GM18498 (cell line): ENCODE measurements at regions not wholly inside any gene's neighbourhood (a gene's known extent, or its start where the extent isn't known, plus 50 kb on each side); places are given as distances from the start of the nearest gene placed in this dataset.

Source experiments
- ATAC-seq: cut with Tn5 transposase; IDR thresholded peaks from one replicate; pipeline ENCODE4 v1.9.1; 2021; ENCODE audit warnings: mild to moderate bottlenecking, moderate library complexity; ENCODE audit not compliant: unreplicated experiment

- ATAC-seq = no peak
Measured at GRCh38 chr15:69782809-69783208, 314.9 kb downstream of the TLE3 start.

GRCh38 chr15:69783211-69783610, 314.5 kb downstream of the TLE3 start:
- ATAC-seq = no peak

GRCh38 chr15:69784798-69785566, 312.7 kb downstream of the TLE3 start:
- ATAC-seq = no peak

- ATAC-seq = no peak
Measured at GRCh38 chr15:69786136-69786701, 311.5 kb downstream of the TLE3 start.

- no peak for ATAC-seq
Measured at GRCh38 chr15:69787791-69788190, 309.9 kb downstream of the TLE3 start.

- no peak for ATAC-seq
Measured at GRCh38 chr15:69789648-69790393, 307.9 kb downstream of the TLE3 start.

- no peak for ATAC-seq
Measured at GRCh38 chr15:69790632-69791031, 307.1 kb downstream of the TLE3 start.

- ATAC-seq = no peak
Measured at GRCh38 chr15:69792823-69793222, 304.9 kb downstream of the TLE3 start.

GRCh38 chr15:69793431-69793780, 304.3 kb downstream of the TLE3 start:
- no peak for ATAC-seq

GRCh38 chr15:69793781-69794451, 303.8 kb downstream of the TLE3 start:
- ATAC-seq = no peak

- ATAC-seq = no peak
Measured at GRCh38 chr15:69794645-69795469, 302.9 kb downstream of the TLE3 start.

- no peak for ATAC-seq
Measured at GRCh38 chr15:69795601-69796000, 302.1 kb downstream of the TLE3 start.

GRCh38 chr15:69797051-69797595, 300.6 kb downstream of the TLE3 start:
- no peak for ATAC-seq

GRCh38 chr15:69797615-69798014, 300.1 kb downstream of the TLE3 start:
- ATAC-seq = no peak

- ATAC-seq = no peak
Measured at GRCh38 chr15:69798481-69799250, 299.1 kb downstream of the TLE3 start.

GRCh38 chr15:69801144-69801543, 296.6 kb downstream of the TLE3 start:
- no peak for ATAC-seq

- no peak for ATAC-seq
Measured at GRCh38 chr15:69802432-69802831, 295.3 kb downstream of the TLE3 start.

- no peak for ATAC-seq
Measured at GRCh38 chr15:69804786-69805185, 292.9 kb downstream of the TLE3 start.

GRCh38 chr15:69805248-69805953, 292.3 kb downstream of the TLE3 start:
- ATAC-seq = no peak
